Activated naive CD8-positive, alpha-beta T cell treated with anti-CD3 and anti-CD28 coated beads, Interleukin-2, amount 50 U/mL, for 24 hours (primary cell): ENCODE measurements at regions not wholly inside any gene's neighbourhood (a gene's known extent, or its start where the extent isn't known, plus 50 kb on each side); places are given as distances from the start of the nearest gene placed in this dataset.

ENCODE experiments used
- ATAC-seq: fragments of 150-1000 bp; cut with Tn5 transposase; one replicate; pipeline ENCODE4 v1.10.0; 2021
- DNase-seq: peaks from one replicate; pipeline ENCODE4 v3.0.0; 2021
- H3K27ac Mint-ChIP-seq: one replicate; pipeline ENCODE4 v1.8.0; 2021; ENCODE audit warnings: mild to moderate bottlenecking, mixed read lengths
- H3K27me3 Mint-ChIP-seq: one replicate; pipeline ENCODE4 v1.8.0; 2021; ENCODE audit warnings: mixed read lengths
- H3K36me3 Mint-ChIP-seq: one replicate; pipeline ENCODE4 v1.8.0; 2021; ENCODE audit warnings: low read depth, mixed read lengths
- H3K4me1 Mint-ChIP-seq: one replicate; pipeline ENCODE4 v1.8.0; 2021; ENCODE audit warnings: mixed read lengths
- H3K4me3 Mint-ChIP-seq: one replicate; pipeline ENCODE4 v1.8.0; 2021; ENCODE audit warnings: mild to moderate bottlenecking, moderate library complexity, mixed read lengths
- H3K9me3 Mint-ChIP-seq: one replicate; pipeline ENCODE4 v1.8.0; 2021; ENCODE audit warnings: mixed read lengths

DNA sequence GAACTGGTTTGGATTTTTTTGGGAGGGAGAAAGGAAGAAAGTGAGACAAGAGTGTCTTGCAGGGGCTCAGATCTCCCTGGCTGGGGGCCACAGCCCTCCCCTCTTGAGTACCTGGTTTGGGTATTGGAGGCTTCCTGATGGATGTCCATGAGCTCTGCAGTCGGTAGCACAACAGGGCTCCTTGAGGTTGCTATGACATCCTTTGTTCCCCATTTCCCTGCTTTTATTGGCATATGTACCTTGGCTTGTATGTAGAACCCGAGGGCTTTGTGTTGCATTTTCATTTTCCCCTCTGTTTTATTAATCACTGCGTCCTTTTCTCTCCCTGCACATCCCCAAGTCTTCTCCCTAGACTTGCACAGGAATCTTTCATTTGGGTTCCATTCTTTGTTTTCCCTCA, 355.5 kb upstream of the TSHZ2 start:
- Mint-ChIP-seq H3K4me1 (peaks cover 8% of the 10 kb centered on the region), H3K4me3 (no peak overlapping the region), H3K9me3 (peaks cover 7% of the 10 kb centered on the region), H3K27ac (no peak overlapping the region), H3K27me3 (peaks cover 5% of the 10 kb centered on the region), H3K36me3 (no peaks in the 10 kb centered on the region)
- DNase-seq: no peak
- ATAC-seq: no peak

DNA sequence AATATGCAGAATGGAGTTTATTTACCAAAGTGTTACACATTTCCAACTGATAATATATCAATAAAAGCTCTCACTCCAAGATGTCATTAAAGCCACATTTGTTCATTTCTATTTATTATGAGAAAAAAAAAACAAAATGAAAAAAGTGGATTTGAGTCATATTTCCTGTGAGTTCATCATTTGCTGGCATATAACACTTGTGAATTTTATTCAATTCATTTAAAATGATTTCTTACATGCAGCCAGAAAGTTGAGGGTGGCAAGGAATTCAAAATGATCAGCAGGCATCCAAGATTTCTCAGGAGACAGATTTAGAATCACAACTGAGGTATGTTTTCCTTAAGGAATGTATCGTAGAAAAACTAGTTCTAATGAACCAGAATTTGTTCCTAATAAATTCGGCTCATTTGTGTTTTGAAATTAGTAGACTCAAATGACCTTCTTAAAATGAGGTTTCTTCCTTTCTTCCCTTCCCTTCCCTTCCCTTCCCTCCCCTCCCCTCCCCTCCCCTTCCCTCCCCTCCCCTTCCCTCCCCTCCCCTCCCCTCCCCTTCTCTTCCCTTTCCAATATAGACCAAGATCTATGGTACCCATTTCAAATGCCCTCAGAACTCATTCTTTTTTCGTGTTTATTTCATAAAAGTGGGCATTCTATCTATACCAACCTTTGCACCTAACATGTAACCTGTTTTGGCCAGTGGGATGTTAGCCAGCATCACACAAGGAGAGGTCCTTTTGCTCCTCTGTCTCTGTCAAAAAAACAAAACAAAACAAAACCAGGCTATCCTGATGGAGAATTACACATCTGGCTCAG, 357.9 kb upstream of the TSHZ2 start:
- Mint-ChIP-seq H3K36me3 (no peaks in the 10 kb centered on the region), H3K27ac (no peak overlapping the region), H3K4me3 (no peak overlapping the region), H3K9me3 (peaks cover 10% of the 10 kb centered on the region), H3K27me3 (peaks cover 5% of the 10 kb centered on the region), H3K4me1 (peaks cover 8% of the 10 kb centered on the region)
- no peak for ATAC-seq
- DNase-seq: no peak

DNA sequence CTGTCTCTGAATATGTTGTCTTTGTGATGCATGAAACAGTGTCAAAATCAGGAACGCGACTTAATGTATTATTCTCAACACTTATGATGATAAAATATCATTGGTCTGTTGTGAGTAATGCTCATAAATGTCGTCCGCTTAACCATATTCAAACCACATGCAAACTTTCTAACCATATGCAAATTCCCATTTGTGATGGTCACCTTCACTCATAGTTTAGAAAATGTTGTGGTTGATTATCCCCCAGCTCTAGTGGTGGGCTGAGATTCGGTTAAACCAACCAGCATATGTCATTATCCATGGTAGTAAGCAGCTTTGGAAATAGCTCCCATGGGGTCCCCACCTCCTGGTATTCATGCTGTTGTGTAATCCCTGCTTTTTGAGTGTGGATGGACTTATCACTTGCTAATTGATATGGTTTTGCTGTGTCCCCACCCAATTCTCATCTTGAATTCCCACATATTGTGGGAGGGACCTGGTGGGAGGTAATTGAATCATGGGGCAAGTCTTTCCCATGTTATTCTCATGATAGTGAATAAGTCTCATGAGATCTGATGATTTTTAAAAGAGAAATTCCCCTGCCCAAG, 360.0 kb upstream of the TSHZ2 start:
- Mint-ChIP-seq H3K27me3 (peaks cover 5% of the 10 kb centered on the region), H3K36me3 (no peaks in the 10 kb centered on the region), H3K9me3 (peaks cover 10% of the 10 kb centered on the region), H3K4me3 (no peak overlapping the region), H3K4me1 (peaks cover 5% of the 10 kb centered on the region), H3K27ac (no peak overlapping the region)
- ATAC-seq: no peak
- DNase-seq: no peak

DNA sequence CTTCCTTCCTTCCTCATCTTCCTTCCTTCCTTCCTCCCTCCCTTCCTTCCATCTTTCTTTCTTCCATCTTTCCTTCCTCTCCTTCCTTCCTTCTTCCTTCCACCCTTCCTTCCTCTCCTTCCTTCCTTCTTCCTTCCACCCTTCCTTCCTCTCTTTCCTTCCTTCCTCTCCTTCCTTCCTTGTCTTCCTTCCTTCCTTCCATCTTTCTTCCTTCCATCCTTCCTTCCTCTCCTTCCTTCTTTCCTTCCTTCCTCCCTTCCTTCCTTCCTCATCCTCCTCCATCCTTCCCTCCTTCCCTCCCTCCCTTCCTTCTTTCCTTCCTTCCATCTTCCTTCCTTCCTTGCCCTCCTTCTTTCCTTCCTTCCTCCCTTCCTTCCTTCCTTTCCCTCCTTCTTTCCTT, 361.4 kb upstream of the TSHZ2 start:
- Mint-ChIP-seq H3K27me3 (peaks cover 5% of the 10 kb centered on the region), H3K27ac (no peak overlapping the region), H3K9me3 (peaks cover 14% of the 10 kb centered on the region), H3K4me3 (no peak overlapping the region), H3K36me3 (no peaks in the 10 kb centered on the region), H3K4me1 (no peaks in the 10 kb centered on the region)
- ATAC-seq (no peak), DNase-seq (no peak)

DNA sequence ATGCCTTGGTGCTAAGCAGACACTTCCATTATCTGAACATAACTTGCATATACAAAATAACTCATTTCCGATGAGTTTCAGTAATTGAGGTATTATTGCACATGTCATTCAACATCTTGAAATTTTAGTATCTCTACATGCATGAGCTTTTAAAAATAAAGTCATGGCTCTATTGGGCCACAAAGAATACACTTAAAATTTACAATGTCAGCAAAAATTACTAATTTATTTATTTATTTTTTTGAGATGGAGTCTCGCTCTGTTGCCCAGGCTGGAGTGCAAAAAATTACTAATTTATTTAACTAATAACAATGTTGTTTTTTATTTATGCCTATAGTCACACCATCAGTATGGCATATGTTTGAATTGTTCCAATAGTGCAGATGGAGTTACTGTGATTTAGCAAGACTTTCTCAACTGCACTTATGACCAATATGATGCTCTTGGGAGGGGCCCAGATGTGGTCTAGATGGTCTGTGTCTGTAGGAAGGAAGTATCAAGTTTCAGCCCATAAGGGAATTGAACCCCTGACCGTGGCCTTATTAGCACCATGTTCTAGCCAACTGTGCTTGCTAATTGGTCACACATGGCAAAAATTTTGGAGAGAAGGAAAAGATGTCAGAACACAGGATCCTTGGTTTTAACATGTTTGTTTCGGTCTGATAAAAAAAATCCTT, 370.7 kb upstream of the TSHZ2 start:
- peaks cover 3% of the 10 kb centered on the region for H3K4me1 Mint-ChIP-seq
- no peak overlapping the region for H3K27ac Mint-ChIP-seq
- ATAC-seq (no peak), DNase-seq (no peak)
- peaks cover 7% of the 10 kb centered on the region for H3K9me3 Mint-ChIP-seq
- no peaks in the 10 kb centered on the region for H3K36me3 Mint-ChIP-seq
- no peaks in the 10 kb centered on the region for H3K27me3 Mint-ChIP-seq
- no peak overlapping the region for H3K4me3 Mint-ChIP-seq

DNA sequence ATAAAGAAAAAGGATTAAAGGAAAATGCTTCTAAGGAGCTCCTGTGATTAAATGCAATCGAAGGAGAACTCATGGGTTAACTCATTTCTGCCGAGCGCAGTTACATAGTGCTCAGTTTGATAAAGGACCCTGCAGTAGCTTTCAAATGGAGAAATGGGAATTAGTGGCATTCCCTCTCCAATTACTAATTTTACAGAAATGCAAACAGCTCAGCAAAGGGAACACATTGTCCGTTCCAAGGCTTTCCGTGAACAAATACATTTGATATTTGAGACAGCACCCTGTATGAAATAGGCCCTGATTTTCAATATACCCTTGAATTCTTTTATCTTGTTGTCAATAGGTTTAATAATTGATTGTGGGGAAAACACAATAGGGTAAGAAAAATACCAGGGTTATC, 375.9 kb upstream of the TSHZ2 start:
- no peak overlapping the region for H3K4me3 Mint-ChIP-seq
- H3K27ac Mint-ChIP-seq: no peak overlapping the region
- no peak for ATAC-seq
- no peaks in the 10 kb centered on the region for H3K36me3 Mint-ChIP-seq
- peaks cover 4% of the 10 kb centered on the region for H3K9me3 Mint-ChIP-seq
- H3K4me1 Mint-ChIP-seq: peaks cover 3% of the 10 kb centered on the region
- no peak for DNase-seq
- H3K27me3 Mint-ChIP-seq: no peaks in the 10 kb centered on the region

DNA sequence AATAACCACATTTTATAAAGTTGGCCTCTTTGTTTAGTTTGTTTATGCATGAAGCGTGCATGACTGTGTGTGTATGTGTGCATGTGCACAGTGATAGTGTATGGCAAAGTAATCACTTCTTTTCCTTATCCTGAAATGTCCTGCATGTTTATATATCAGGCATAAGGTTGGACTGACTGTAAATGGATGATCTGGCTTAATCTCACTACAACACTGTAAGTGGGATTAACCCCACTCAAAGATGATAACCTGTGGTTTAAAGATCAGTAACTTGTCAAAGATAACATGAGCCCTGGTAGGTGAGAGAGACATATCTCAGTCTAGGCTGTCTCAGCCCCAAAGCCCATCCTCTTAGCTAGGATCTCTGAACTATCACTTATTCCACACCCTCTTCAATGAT, 376.6 kb upstream of the TSHZ2 start:
- Mint-ChIP-seq H3K4me1 (peaks cover under 1% of the 10 kb centered on the region), H3K4me3 (no peak overlapping the region), H3K36me3 (no peaks in the 10 kb centered on the region), H3K27ac (no peak overlapping the region), H3K27me3 (no peaks in the 10 kb centered on the region), H3K9me3 (peaks cover 2% of the 10 kb centered on the region)
- no peak for DNase-seq
- no peak for ATAC-seq

DNA sequence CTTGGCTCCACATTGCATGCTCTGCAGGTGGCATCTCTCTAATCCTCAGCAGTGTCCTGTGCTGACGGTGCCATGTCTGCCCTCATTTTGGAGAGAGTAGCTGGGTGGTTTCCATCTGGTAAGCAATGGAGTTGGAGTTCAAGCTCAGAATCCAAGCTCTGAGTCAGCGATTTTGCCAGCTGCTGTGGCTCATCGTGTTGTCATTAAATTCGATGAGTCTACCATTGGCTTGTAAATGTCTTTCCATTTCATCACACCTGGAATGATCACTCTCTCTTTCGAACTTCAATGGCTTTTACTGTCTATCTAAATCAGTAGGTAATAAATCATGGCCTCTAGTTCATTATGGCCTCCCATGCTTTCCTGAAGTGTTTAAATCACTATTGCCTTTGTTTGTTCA, 378.5 kb upstream of the TSHZ2 start:
- ATAC-seq (no peak), DNase-seq (no peak)
- Mint-ChIP-seq H3K27ac (no peak overlapping the region), H3K4me1 (no peaks in the 10 kb centered on the region), H3K4me3 (no peak overlapping the region), H3K9me3 (no peaks in the 10 kb centered on the region), H3K36me3 (no peaks in the 10 kb centered on the region), H3K27me3 (no peaks in the 10 kb centered on the region)

DNA sequence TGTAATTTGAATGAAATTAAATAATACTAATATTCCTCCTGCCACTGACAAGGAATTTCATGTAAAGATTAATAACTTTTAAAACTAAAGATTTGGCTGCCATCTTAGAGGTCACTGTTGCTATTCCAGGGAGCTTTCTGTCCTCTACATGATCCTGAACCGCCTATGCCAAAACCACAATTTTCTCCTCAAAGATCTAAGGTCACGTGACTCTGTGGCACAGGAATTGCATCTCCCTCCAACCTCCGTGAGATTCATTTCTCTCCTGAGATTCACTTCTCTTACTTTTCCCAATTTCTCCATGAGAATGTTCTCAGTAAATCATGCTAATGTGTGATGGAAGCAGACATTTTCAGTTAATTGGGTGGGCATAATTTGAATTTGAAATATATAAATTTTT, 379.6 kb upstream of the TSHZ2 start:
- no peaks in the 10 kb centered on the region for H3K36me3 Mint-ChIP-seq
- DNase-seq (no peak), ATAC-seq (no peak)
- no peaks in the 10 kb centered on the region for H3K27me3 Mint-ChIP-seq
- H3K9me3 Mint-ChIP-seq: peaks cover 2% of the 10 kb centered on the region
- H3K4me1 Mint-ChIP-seq: no peaks in the 10 kb centered on the region
- no peak overlapping the region for H3K4me3 Mint-ChIP-seq
- no peak overlapping the region for H3K27ac Mint-ChIP-seq

DNA sequence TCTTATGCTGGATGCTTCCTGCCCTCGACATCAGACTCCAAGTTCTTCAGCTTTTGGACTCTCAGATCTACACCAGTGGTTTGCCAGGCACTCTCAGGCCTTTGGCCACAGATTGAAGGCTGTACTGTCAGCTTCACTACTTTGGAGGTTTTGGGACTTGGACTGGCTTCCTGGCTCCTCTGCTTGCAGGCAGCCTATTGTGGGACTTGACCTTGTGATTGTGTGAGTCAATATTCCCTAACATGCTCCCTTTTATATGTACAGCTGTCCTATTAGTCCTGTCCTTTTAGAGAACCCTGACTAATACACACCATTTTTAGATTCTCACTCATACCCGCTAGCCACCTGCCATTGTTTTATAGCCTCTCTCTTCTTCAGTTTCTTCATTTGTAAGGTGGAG, 382.1 kb upstream of the TSHZ2 start:
- Mint-ChIP-seq H3K9me3 (peaks cover 5% of the 10 kb centered on the region), H3K36me3 (no peaks in the 10 kb centered on the region), H3K4me3 (no peak overlapping the region), H3K27ac (no peak overlapping the region), H3K27me3 (no peaks in the 10 kb centered on the region), H3K4me1 (no peaks in the 10 kb centered on the region)
- ATAC-seq: no peak
- no peak for DNase-seq

DNA sequence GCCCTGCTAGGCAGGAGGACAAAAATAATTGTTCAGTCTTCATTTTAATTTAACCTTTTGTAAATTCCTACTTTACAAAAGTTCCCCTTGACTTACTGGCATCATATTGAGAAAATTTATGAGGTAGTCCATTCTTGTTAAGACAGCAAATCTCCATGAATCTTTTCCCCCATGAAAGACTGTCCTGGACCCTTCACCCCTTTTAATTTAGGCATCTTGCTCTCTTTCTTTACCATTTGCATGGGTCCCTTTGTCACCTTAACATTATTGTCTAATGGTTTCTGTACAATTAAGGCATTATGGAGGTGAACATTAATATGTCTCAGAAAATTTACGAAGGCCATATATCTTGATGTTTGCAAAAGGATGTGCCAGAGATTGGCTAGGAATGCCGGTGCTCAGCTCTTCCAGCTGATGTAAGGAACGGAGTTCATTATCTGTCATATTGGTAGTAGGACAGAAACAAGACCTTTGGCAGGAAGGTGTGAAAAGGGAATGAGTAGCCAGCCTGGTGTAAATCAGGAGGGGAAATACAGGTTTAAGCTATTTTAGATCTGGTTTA, 382.8 kb upstream of the TSHZ2 start:
- H3K27me3 Mint-ChIP-seq: no peaks in the 10 kb centered on the region
- no peak overlapping the region for H3K4me3 Mint-ChIP-seq
- H3K4me1 Mint-ChIP-seq: no peaks in the 10 kb centered on the region
- no peak overlapping the region for H3K27ac Mint-ChIP-seq
- DNase-seq (no peak), ATAC-seq (no peak)
- H3K9me3 Mint-ChIP-seq: peaks cover 5% of the 10 kb centered on the region
- H3K36me3 Mint-ChIP-seq: no peaks in the 10 kb centered on the region

DNA sequence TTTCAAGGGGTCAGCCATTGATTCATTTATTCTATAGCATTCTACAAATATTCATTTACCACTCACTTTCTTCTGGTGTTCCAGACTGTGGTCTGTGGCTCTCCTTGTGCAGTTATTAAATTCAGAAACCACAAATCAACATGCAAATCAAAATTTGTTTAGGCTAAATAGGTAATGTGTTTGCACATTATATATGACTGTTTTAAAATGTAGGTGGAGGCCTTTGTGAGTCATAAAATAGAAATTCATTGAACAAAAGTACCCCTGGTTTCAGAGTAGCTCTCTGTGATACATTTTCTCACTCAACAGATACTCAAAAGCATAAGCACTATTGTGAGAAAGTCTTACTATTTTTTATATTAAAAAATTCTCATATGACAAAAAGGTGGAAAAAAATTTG, 385.5 kb upstream of the TSHZ2 start:
- Mint-ChIP-seq H3K36me3 (no peaks in the 10 kb centered on the region), H3K4me1 (no peaks in the 10 kb centered on the region), H3K27me3 (no peaks in the 10 kb centered on the region), H3K9me3 (peaks cover 5% of the 10 kb centered on the region), H3K4me3 (no peak overlapping the region), H3K27ac (no peak overlapping the region)
- no peak for ATAC-seq
- no peak for DNase-seq

DNA sequence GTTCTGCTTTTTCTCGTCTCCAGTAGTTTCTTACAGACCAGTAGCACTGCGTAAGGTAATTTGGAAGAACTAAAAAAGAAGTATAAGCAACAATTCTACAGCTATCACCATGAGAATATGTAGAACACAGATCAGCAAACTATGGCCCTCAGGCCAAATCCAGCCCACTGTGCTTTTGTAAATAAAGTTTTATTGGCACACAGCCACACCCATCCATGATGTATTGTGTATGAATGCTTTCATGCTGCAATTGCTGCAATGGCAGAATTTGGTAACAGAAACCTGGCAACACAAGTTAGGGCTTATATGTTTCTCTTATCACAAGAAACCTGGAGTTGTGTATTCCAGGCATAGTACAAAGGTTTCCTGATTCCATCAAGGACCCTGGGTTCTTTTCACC, 386.8 kb upstream of the TSHZ2 start:
- no peaks in the 10 kb centered on the region for H3K27me3 Mint-ChIP-seq
- peaks cover 5% of the 10 kb centered on the region for H3K9me3 Mint-ChIP-seq
- H3K27ac Mint-ChIP-seq: no peak overlapping the region
- ATAC-seq (no peak), DNase-seq (no peak)
- no peaks in the 10 kb centered on the region for H3K4me1 Mint-ChIP-seq
- no peak overlapping the region for H3K4me3 Mint-ChIP-seq
- H3K36me3 Mint-ChIP-seq: no peaks in the 10 kb centered on the region

DNA sequence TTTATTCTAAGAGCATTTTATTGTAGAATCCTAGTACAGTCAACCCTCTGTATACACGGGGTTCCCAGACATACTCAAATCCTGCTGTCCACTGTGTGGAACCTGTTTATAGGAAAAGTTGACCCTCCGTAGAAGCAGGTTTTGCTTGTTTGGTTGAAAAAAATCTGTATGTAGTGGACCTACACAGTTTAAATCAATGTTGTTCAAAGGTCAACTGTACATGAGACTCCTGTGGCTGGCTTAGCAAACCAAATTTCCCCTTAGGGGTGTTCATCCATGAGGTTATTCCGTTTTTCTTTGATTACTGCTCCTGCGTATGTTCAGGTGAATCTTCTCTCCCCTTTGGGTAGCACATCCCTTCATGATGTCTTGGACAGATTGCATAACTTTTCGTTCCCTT, 387.0 kb upstream of the ZFP64 start:
- DNase-seq: no peak
- Mint-ChIP-seq H3K36me3 (no peaks in the 10 kb centered on the region), H3K4me1 (no peaks in the 10 kb centered on the region), H3K27me3 (no peaks in the 10 kb centered on the region), H3K9me3 (peaks cover 5% of the 10 kb centered on the region), H3K4me3 (no peak overlapping the region), H3K27ac (no peak overlapping the region)
- no peak for ATAC-seq

DNA sequence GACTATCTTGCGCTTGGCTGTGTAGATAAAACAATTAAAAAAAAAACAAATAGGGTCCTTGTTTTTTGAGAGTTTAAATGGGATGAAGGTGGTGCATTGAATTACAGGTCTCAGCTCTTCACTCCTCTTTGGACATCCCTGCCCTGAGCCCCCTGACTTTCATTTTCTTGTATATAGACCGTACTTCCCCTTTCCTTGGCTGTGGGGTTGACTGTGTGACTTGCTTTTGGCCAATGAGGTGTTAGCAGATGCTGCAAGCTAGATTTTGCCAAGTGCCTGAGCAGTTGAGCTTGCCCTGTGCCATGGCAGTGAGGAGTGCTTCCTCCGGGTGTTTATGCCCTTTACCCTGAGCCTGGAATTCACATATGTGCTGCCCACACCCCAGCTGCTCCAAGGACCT, 386.1 kb upstream of the ZFP64 start:
- DNase-seq (no peak), ATAC-seq (no peak)
- Mint-ChIP-seq H3K27me3 (no peaks in the 10 kb centered on the region), H3K9me3 (peaks cover 5% of the 10 kb centered on the region), H3K4me1 (no peaks in the 10 kb centered on the region), H3K36me3 (no peaks in the 10 kb centered on the region), H3K27ac (no peak overlapping the region), H3K4me3 (no peak overlapping the region)
